AG04450 (cell line): ENCODE measurements at regions not wholly inside any gene's neighbourhood (a gene's known extent, or its start where the extent isn't known, plus 50 kb on each side); places are given as distances from the start of the nearest gene placed in this dataset.
"Not testable (repeated sequence)": the region's sequence is repeated elsewhere in the genome, so short reads cannot be mapped to it uniquely, and the experiment has no call there.

ENCODE experiments used
- CTCF ChIA-PET: fragments of 300-600, 350-600 bp; formaldehyde crosslinking; extraction: SDS; loops from one replicate; lab custom pipeline; 2022; ENCODE audit warnings: antibody characterized with exemption, inconsistent platforms; lab: Charles Lee
- POLR2A ChIA-PET: fragments of 350-600 bp; formaldehyde crosslinking; extraction: SDS; loops from one replicate; lab custom pipeline; 2021; ENCODE audit warnings: antibody characterized with exemption, inconsistent platforms; lab: Yijun Ruan, JAX
- DNase-seq: peaks from one replicate; pipeline ENCODE4 v3.0.0-alpha.2; 2011; ENCODE audit warnings: low read depth, low spot score
- H3K27ac ChIP-seq: one replicate; pipeline ENCODE4 v1.5.1; 2012; ENCODE audit warnings: low read depth, low read length, control low read depth
- H3K27me3 ChIP-seq: one replicate; pipeline ENCODE4 v1.6.0; 2012; ENCODE audit warnings: low read length; ENCODE audit not compliant: control insufficient read depth, insufficient read depth
- H3K4me3 ChIP-seq: 2 replicates; pipeline ENCODE4 v1.5.1; 2011; ENCODE audit warnings: mild to moderate bottlenecking, low read depth, low read length, control low read depth
- H3K9me3 ChIP-seq: 2 replicates; pipeline ENCODE4 v1.5.1; 2012; ENCODE audit warnings: low read length; ENCODE audit not compliant: control insufficient read depth, insufficient read depth
- CTCF ChIP-seq: IDR thresholded peaks from 2 replicates; pipeline ENCODE4 v1.5.1; 2011; ENCODE audit warnings: low read depth, low read length, control low read depth, inconsistent platforms

- POLR2A ChIA-PET, result no interaction called here
- peak; percentile 61 for DNase-seq
- H3K27me3 ChIP-seq, result peaks cover 2% of the 10 kb centered on the region
- H3K9me3 ChIP-seq, result no peaks in the 10 kb centered on the region
- no peak overlapping the region for H3K27ac ChIP-seq
- no peak overlapping the region for H3K4me3 ChIP-seq
- CTCF ChIA-PET, result interaction anchor here (0.8 kb wide), 1 partner anchor 208 kb away, joined by 3 read pairs; no protein-coding TSS in a partner anchor
- no peak for TF ChIP-seq CTCF
These were observed 70.6 kb upstream of the MEDAG start for GRCh38 chr13:30835442-30835841.

GRCh38 chr13:30837227-30838159, 68.6 kb upstream of the MEDAG start:
- no peaks in the 10 kb centered on the region for H3K9me3 ChIP-seq
- no peak for TF ChIP-seq CTCF
- no peak overlapping the region for H3K4me3 ChIP-seq
- POLR2A ChIA-PET, result no interaction called here
- no peak overlapping the region for H3K27ac ChIP-seq
- DNase-seq, result no peak
- CTCF ChIA-PET, result interaction anchor here (0.6 kb wide), 1 partner anchor 79 kb away, joined by 3 read pairs; no protein-coding TSS in a partner anchor
- H3K27me3 ChIP-seq, result peaks cover 2% of the 10 kb centered on the region

- H3K9me3 ChIP-seq, CTCF ChIA-PET, H3K27me3 ChIP-seq, POLR2A ChIA-PET, DNase-seq, H3K4me3 ChIP-seq, H3K27ac ChIP-seq: not testable (repeated sequence)
These were observed 66.4 kb upstream of the MEDAG start for GRCh38 chr13:30839636-30840035.

GRCh38 chr13:30840515-30840914, 65.6 kb upstream of the MEDAG start:
- Histone ChIP-seq H3K27ac (no peak overlapping the region), H3K4me3 (no peak overlapping the region), H3K9me3 (no peaks in the 10 kb centered on the region; the same call in 1 of the 2 replicates), H3K27me3 (peaks cover 2% of the 10 kb centered on the region)
- ChIA-PET CTCF (no interaction called here), POLR2A (no interaction called here)
- no peak for DNase-seq
- TF ChIP-seq CTCF, result no peak

- TF ChIP-seq CTCF, result no peak
- ChIA-PET POLR2A (no interaction called here), CTCF (no interaction called here)
- Histone ChIP-seq H3K27ac (peak overlapping the region; percentile 21), H3K9me3 (no peaks in the 10 kb centered on the region; the same call in 1 of the 2 replicates), H3K27me3 (peaks cover 2% of the 10 kb centered on the region), H3K4me3 (no peak overlapping the region)
- DNase-seq, result no peak
These were observed 64.9 kb upstream of the MEDAG start for GRCh38 chr13:30841154-30841553.
